DMS53 treated with DMSO at 0.1 percent for 48 hours (cell line): ENCODE measurements at regions not wholly inside any gene's neighbourhood (a gene's known extent, or its start where the extent isn't known, plus 50 kb on each side); places are given as distances from the start of the nearest gene placed in this dataset.

Source experiments
- DNase-seq: peaks from one replicate; lab custom pipeline; 2025; ENCODE audit not compliant: unreplicated experiment; lab: John Stamatoyannopoulos, UW

DNA sequence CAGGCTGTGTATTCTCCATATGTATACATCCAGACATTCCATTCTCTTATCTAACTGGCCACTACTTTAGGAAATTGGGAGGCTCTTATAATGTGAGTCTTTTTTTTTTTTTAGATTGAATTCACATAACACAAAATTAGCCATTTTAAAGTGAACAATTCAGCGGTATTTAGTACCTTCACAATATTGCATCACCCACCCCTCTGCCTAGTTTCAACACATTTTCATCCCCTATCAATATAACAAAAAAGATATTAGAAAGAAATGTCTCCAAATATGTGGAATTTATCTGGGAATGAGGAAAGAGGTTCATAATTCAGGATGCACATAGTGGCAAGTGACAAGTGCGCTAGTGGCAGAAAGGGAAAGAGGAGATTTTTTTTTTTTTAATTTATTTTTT is 228.5 kb downstream of the ICE1 start:
- DNase-seq = no peak

DNA sequence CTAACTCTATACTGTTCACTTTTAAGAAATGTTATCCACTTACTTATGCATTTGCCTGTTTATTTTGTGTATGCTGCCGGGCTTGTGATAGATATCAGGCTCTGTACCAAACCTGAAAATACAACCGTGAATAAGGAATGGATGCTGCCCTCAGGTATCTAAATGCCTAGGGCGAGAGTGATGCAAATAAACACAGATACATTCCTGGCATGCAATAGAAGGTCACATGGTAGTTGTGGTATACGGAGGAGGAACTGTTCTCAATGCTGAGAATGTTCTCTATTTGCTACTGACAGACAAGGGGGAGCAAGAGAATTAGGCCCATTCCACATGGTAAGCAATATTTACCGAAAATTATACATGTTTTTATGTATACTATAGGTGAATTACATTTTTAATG is 227.8 kb downstream of the ICE1 start:
- no peak for DNase-seq

DNA sequence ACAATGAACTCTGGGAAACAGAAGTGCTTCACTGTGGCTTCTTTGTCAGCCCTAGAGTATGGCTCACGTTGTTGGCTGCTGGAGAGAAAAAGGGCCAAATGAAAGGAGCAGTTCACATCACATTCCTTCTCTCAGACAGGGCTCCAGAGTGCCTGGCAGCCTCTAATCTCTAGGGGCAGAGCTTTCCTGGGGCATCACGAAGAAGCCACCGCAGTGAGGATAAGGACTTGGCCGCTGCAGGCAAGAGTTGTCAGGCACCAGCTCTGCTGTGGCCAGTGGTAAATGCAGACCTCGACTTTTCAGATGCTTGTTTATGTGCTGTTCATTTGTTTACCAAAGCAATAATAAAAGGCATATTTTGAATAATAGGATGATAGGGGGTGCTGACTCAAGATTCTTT is 227.2 kb downstream of the ICE1 start:
- DNase-seq = no peak

DNA sequence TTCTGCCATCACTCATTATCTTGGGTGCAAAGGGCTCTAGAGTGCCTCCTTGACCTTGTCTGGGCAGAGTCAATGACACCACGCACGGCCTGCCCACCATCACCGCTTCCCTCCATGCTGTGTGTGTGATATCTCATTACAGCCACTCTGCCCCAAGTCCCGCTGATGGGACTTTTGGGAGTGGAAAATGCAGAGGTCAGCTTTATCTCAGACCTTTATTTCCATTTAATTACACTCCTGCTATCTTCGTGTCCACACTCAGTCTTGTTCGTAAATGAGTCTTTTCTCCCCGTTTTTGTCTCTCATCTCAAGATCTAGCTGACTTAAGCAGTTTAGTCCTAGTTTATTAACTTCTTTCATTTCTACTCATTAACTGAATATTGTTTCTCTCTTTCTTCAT is 226.2 kb downstream of the ICE1 start:
- DNase-seq = no peak

DNA sequence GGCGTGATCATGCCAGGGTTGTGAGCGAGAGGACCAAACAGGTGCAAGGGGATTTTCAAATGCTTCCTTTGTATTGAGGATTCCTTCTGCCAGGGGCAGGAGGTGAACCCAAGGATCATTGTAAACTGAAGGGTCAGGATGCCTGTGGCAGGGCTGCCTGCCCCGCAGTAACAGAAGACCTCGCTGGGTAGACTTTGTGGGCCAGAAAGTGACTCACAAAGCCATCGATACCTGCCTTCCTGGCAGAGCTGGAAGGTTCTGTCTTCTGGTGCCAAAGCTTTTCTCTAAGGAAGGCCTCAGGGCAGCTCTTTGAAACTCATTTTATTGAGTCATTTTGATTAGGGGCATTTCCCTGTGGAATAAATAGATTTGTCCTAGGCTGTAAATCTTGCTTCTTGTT is 223.4 kb downstream of the ICE1 start:
- DNase-seq = no peak

DNA sequence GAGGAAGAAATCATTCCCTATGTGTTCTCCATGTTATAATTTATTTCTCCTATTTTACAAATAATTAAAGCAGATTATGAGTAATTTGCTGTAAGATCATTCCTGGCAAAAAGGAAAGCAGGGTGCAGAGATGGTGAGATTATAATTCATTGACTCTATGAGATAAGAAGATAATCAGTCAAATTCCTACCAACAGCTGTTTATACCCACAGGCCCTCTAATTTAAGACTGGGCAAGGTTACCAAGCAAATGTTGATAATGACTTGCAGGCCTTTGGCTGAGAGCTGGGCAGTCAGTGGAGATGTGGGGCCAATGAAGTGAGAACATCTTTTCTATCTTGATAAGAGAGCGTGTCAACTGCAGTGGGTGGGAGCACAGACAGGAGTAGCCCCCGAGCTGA is 222.7 kb downstream of the ICE1 start:
- no peak for DNase-seq

DNA sequence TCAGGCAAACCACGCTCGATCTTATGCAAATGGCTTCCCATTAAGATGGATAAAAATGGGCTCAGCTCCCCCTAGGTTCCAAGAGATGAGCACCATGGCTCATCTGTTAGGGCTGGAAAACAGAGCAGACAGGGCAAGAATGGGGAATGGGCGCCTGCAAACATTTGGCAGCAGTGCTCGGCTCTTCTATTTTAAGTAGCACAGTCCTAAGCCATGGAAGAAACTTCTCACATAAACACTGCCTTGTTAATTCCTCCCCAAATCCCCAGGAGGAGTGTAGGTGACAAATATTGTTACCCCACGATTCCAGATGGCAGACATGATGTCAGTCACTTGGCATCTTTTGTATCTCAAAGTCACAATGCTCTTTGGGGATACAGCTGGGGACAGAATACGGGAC is 221.8 kb downstream of the ICE1 start:
- no peak for DNase-seq

DNA sequence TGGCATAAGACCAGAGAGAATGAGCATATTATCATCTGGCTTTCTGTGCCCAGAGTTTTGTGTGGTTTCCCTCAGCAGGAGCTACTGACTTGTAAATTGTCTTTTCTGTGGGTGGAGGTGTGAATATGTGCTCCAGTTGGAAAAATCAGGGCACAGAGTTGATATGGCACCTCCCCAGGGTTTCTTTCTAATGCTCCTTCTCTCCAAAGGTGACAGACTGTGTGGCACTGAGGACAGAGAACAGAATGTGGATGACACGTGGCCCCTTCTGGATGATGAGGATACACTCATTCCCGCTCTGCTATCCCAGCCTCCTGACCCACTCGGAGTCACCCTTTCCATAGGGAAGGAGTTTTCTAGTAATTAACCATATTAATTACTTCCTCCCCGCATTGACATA is 221.0 kb downstream of the ICE1 start:
- DNase-seq = no peak

DNA sequence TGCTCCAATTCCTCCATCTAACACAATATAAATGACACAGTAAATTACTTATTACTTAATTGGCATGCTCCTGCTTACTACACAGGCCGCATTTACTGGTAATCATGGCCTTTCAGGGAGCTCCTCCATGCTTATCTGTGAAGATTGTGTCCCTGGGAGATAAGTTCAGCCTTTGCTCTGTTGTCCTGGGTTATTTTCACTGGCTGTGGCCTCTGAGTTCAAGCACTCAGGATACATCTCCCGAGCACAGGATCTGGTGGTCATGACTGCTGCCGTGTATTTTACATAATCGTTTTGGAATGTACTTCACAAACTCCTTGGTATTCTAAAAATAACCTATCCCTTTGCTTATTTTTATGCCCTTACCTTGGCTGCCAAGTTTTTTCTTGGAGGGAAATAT is 215.7 kb downstream of the ICE1 start:
- no peak for DNase-seq

DNA sequence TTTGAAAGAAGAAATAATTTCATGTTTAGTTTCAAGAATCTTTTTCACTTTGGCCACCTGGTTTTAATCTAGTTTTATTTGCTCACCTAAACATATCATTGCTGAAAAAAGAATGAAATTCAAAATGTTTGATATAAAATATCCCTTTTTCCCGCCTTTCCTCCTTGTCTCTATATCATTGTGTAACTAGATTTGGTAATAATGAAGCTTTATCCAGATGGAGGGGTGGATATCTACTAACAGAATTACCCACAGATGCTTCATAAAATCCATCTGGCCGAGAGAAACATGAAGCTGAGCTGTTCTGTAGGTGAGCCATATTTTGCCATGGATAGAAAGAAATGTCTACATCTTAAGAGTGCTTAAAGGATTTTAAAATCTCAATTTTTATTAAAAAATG is 214.7 kb downstream of the ICE1 start:
- DNase-seq = no peak

DNA sequence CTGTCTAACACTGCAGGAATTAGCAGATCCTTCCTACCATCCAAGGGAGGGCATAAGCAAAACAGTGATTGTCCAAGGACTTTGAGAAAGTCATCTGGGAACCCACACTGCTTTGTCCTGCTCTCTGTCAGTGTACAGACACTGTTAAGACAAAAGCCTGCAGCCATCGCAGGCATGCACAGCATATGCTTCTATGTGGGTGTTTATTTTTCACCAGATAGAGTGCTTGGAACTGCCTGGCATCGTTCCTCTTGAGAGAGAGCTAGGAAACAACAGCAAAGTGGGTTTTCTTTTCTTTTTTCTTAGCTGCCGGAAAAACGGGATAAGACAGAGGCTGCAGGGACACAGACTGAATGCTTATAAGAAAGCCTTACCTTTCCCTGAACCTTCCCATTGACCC is 212.3 kb downstream of the ICE1 start:
- DNase-seq = no peak

DNA sequence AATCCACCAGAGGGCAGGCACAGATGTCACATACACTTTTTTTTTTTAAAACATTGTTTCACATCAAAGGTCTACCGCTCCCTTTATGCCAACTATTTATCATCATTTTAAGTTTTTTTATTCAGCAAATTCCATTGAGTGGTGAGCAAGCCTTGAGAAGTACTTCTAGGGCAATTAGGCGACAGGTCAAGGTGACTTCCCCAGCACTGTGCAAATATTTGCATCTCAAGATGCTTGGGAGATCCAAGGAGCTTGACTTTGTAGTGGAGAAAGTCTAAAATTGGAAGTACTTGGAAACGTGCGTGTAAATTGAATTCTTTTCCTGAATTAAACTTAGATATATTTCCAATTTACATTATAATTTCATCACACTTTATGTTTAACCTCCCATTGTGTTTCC is 211.1 kb downstream of the ICE1 start:
- no peak for DNase-seq

DNA sequence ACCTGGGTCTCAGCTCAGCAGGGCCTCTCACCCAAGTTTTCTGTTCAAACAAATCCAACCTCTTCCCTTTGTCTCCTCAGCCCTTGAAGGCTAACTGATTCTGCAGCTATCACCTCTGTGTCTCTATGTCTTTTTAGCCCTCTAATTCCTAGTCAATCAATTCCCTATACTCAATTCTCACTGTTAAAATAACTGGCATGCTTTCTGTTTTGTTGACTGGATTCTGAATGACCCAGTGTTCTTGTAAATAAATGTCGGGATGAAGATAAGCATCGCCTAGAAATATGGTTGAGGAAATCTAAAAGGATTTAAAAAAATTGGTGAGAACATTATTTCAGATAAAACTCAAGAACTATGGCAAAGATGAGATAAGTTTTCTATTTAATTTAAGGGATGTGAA is 210.2 kb downstream of the ICE1 start:
- no peak for DNase-seq

DNA sequence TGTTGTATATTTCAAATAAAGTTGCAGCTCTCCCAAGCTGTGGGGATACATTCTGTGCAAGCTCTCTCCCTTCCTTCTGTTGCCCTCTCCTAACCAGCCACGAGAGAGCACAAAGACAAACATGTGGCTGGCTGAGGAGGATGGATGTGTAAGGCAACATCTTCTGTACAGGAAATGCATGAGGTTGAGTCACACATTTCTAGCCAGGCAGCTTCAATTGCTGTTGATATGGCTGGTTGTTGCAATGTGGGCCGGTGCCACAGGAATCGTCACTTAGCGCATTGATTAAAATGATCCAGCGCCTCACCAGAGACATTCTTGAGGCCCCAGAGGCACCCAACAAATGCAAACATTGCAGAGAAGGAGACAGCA is 207.1 kb downstream of the ICE1 start:
- DNase-seq = no peak

DNA sequence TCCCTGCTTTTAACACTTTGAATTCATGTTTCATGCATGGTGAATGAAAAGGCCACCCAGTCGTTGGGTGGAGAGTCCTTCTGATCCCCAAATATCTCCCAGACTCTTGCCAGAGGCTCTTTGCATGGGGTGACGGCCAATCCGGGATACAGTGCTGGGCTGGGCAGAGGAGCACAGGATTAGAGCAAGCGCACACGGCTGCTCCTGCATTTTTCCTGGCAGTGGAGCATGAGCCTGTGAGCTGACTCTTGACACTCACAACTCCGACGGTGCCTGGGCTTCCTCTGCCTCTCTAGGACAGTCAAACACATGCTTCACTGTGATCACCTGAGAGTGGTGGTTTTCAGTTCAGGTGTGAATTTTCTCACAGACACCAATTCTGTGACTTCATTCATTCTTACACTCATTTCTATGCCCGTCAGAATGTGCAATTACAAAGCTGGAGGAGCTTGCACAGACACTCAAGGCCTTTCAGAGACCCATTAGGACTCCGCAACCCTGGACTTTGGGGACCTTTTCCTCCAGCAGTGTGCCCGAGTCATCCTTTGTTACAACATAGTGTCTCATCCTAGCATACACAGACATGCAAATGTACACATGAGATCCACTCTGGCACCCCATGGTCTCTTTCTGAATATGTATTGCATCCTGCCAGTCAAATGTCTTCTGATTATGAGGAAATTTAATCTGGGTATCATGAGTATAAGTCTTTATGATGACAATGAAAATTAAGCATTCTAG is 206.6 kb downstream of the ICE1 start:
- DNase-seq = no peak

DNA sequence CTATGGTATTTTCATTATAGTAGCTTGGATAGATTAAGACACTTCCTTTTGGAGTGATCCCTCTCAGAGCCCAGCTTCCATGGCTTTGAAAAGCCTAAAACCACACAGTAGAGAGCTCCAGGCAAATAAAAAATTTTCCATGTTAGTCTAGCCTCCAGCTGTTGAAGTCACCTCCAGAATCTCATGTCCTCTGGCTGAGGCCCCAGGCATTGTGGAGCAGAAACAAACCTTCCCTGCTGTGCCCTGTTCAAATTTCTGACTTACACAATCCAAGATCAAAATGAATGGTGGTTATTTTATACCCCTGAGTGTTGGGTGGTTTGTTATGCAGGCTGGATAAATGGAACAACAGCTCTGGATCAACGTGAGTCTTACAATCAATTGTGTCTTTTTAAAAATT is 203.9 kb downstream of the ICE1 start:
- no peak for DNase-seq

DNA sequence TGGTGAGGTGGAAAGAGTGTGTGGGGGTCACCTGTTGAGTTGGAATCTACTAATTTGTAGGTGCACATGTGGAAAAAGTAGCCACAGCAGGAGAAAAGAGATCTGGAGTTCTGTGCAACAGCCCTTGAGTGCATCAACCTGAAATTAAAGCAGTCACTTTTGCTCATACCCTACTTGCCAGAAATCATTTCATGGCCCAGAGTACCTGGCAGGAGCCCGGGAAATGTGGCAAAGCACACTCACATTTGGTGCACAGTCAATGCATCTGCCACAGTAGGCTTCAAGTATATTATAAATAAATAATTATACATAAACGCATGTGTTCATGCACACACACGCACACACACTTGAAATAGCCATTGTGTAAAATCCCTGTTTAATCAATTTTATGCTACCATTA is 203.0 kb downstream of the ICE1 start:
- no peak for DNase-seq

DNA sequence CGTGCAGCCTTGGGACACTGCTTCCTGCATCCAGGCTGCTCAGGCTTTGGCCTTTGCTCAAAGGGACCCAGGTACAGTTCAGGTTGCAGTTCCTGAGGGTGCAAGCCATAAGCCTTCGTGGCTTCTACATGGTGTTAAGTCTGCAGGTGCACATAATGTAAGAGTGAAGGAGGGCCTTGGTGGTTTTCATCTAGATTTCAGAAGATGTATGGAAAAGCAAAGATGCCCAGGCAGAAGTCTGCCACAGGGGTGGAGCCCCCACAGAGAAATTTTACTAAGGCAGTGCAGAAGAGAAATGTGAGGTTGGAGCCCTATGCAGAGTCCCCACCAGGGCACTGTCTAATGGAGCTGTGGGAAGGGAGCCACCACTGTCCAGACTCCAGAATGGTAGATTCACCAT is 200.9 kb downstream of the ICE1 start:
- DNase-seq = no peak

DNA sequence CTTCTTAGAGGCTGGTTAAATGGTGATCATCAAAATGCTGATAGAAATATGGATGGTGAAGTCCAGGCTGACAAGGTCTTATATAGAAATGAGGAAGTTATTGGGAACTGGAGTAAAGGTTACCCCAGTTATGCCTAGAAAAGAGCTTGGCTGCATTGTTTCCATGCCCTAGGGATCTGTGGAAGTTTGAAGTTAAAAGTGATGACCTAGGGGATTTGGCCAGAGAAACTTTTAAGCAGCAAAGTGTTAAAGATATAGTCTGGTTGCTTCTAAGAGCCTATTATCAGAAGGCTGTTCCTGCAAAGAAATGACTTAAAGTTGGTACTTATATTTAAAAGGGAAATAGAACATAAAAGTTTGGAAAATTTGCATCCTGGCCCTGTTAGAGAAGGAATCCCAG is 200.3 kb downstream of the ICE1 start:
- no peak for DNase-seq

DNA sequence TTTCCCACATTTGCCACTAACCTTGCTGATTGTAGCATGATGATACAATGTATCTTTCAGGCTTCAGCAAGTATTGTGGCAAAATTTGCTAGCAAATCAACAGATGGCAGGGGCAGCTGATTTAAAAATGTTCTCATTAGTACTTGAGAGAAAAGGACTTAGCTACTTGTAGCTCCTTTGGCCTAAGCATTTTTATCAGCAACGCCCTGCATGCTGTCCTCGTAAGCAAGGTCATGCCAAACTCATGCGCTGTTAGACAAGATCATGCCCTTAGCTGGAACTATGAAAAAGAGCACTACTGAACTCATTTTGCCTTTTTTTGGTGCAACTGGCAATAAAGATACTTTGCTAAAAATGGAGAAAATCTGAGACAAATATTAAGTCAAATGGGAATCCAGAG is 197.1 kb downstream of the ICE1 start:
- no peak for DNase-seq

DNA sequence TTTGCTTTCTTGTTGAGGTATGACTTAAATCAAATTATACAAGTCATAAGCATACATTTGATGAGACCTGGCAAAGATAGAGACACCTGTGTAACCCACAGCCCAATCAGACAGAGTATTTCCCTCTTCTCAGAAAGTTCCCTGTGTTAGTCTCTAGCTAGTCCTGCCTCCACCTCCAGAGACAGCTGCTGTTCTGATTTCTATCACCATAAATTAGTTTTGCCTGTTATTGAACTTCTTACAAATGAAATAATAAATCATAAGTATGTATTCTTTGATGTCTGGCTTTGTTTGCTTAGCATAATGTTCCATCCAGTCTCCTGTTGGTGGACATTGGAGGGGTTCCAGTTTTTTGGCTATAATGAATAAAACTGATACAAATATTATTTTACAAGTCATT is 194.5 kb downstream of the ICE1 start:
- no peak for DNase-seq

DNA sequence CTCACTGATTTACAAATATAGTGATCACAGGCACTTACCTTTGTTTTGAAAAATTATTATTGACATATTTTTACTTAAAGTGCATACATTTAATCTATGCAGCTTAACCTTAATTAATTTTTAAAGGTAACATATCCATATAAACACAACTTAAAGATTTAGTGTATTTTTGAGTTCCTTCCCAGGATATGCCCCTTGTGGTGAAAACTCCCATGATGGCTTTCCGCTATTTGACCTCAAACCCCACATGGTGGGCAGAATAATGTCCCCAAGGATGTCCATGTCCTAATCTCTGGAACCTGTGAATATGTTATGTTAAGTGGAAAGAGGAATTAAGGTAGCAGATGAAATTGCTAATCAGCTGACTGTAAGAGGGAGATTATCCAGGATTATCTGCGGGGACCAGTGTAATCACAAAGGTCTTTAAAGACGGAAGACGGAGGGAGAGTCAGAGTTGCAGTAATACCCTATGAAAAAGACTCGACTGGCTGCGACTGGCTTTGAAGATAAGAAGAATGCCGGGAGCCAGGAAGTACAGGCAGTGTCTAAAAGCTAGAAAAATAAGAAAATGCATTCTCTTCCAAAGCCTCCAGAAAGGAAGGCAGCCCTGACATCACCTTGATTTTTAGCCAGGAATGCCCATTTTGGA is 193.9 kb downstream of the ICE1 start:
- DNase-seq = no peak

DNA sequence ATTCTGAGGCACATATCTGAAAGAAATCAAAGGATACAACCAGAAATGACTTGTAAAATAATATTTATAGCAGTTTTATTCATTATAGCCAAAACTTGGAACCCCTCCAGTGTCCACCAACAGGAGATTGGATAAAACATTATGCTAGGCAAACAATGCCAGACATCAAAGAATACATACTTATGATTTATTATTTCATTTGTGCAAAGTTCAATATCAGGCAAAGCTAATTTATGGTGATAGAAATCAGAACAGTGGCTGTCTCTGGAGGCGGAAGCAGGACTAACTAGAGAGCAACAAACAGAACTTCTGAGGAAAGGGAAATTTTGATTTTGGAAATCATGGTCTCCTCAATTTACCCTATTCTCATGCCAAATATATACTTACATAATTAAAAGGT is 193.1 kb downstream of the ICE1 start:
- no peak for DNase-seq
